ENCODE measurements at regions not wholly inside any gene's neighbourhood (a gene's known extent, or its start where the extent isn't known, plus 50 kb on each side); places are given as distances from the start of the nearest gene placed in this dataset.

DNA sequence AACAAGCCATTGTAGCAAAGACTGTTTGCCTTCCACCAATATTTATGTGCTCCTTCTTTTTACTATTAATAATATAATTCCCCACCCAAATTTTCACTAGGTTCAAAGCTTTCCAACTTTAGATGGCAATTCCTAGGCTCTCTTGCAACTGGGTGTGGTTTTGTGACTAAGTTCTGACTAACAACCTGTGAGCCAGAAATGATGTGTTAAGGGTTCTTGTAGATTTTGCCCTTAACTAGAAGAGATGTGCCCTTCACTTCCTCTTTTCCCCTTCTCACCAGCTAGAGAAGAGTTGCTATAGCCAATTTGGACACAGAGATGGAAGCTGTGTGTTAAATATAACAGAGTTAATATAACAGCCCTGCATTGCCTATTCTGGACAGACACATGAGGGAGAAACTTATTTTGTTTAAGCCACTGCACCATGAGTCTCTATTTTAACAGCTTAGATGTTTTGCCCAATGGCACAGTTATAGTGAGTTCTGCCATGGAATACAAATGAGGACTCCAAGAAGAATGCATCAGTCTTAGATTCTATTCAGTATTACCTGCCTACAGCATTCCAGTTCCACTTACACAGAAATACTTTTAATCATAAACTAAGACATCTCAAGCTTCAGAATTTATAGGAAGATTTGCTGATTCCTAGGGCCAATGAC lies 216.2 kb downstream of the DUSP6 start:
- TF ChIP-seq, protein P1, sequence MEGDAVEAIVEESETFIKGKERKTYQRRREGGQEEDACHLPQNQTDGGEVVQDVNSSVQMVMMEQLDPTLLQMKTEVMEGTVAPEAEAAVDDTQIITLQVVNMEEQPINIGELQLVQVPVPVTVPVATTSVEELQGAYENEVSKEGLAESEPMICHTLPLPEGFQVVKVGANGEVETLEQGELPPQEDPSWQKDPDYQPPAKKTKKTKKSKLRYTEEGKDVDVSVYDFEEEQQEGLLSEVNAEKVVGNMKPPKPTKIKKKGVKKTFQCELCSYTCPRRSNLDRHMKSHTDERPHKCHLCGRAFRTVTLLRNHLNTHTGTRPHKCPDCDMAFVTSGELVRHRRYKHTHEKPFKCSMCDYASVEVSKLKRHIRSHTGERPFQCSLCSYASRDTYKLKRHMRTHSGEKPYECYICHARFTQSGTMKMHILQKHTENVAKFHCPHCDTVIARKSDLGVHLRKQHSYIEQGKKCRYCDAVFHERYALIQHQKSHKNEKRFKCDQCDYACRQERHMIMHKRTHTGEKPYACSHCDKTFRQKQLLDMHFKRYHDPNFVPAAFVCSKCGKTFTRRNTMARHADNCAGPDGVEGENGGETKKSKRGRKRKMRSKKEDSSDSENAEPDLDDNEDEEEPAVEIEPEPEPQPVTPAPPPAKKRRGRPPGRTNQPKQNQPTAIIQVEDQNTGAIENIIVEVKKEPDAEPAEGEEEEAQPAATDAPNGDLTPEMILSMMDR (IDR thresholded peaks at IDR 0.05): no peak
- TF ChIP-seq, protein P2, sequence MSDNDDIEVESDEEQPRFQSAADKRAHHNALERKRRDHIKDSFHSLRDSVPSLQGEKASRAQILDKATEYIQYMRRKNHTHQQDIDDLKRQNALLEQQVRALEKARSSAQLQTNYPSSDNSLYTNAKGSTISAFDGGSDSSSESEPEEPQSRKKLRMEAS (IDR thresholded peaks at IDR 0.05; ENCODE audit: low read depth): no peak
- TF ChIP-seq FOXM1 (IDR thresholded peaks at IDR 0.05; ENCODE audit: low read depth) (no peak), ELF1 (IDR thresholded peaks at IDR 0.05) (no peak), TAF1 (IDR thresholded peaks at IDR 0.05; ENCODE audit: borderline replicate concordance, low read depth, low read length) (no peak), EP300 (IDR thresholded peaks at IDR 0.05; ENCODE audit: borderline replicate concordance in 1 of 2, low read depth in 1 of 2, low read length in 1 of 2) (no peak), POLR2AphosphoS5 (IDR thresholded peaks at IDR 0.05; ENCODE audit: low read depth, low read length) (no peak), SMC3 (IDR thresholded peaks at IDR 0.05; ENCODE audit: low read depth, low read length) (no peak), TCF12 (IDR thresholded peaks at IDR 0.05) (no peak), CHD2 (IDR thresholded peaks at IDR 0.05; ENCODE audit: low read length, partially characterized antibody) (no peak), SIN3A (IDR thresholded peaks at IDR 0.05; ENCODE audit: borderline replicate concordance, low read depth, low read length) (no peak)
- TF ChIP-seq, protein P3, sequence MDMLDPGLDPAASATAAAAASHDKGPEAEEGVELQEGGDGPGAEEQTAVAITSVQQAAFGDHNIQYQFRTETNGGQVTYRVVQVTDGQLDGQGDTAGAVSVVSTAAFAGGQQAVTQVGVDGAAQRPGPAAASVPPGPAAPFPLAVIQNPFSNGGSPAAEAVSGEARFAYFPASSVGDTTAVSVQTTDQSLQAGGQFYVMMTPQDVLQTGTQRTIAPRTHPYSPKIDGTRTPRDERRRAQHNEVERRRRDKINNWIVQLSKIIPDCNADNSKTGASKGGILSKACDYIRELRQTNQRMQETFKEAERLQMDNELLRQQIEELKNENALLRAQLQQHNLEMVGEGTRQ (IDR thresholded peaks at IDR 0.05; ENCODE audit: borderline replicate concordance, low read depth, low read length): no peak
